Astrocyte (in vitro differentiated cells and primary cell): ENCODE measurements at regions not wholly inside any gene's neighbourhood (a gene's known extent, or its start where the extent isn't known, plus 50 kb on each side); places are given as distances from the start of the nearest gene placed in this dataset.

Experiments used
- CTCF ChIP-seq: IDR thresholded peaks from 2 replicates; pipeline ENCODE4 v1.5.1; 2011; ENCODE audit warnings: low read depth, mild to moderate bottlenecking, inconsistent platforms, low read length, moderate library complexity; ENCODE audit not compliant: insufficient read depth
- EZH2 ChIP-seq: IDR thresholded peaks from 2 replicates; pipeline ENCODE4 v1.6.1; 2012; ENCODE audit warnings: mild to moderate bottlenecking, low read length, inconsistent platforms; ENCODE audit not compliant: insufficient read depth

- no peak for TF ChIP-seq CTCF
- no peak for TF ChIP-seq EZH2
Measured at GRCh38 chr6:11326116-11326515, 93.6 kb upstream of the NEDD9 start.
